ENCODE measurements at regions not wholly inside any gene's neighbourhood (a gene's known extent, or its start where the extent isn't known, plus 50 kb on each side); places are given as distances from the start of the nearest gene placed in this dataset.

DNA sequence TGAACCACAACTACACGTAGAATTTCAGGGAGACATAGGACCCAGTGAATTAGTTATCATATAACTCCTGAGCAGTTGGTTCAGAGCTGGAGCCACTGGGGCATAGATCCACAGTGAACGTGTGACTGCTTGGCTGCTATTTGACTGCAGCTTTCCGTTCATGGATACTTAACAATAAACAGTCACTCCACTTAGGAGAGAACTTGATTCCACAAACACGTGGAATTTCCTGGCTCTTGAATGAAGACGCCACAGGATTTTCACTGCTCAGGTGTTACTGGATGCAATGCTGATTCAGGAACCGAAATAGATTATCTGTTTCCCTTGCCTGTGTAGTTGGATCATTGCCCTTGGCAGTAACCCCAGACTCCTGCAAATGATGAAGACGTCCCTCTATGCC, 679.1 kb upstream of the ZEB2 start:
- Mint-ChIP-seq H3K9me3 (no peaks in the 10 kb centered on the region), H3K4me1 (peaks cover 28% of the 10 kb centered on the region), H3K27me3 (ENCODE audit: insufficient read depth, low read depth, poor library complexity) (peaks cover 2% of the 10 kb centered on the region), H3K4me3 (no peak overlapping the region), H3K27ac (peak overlapping the region; percentile 41; the same call in 1 of the 2 replicates), H3K36me3 (ENCODE audit: low read depth) (no peaks in the 10 kb centered on the region)
- no peak overlapping the region for H3K4me2 ChIP-seq
- H3K27me3 ChIP-seq (ENCODE audit: insufficient read depth): no peaks in the 10 kb centered on the region
- no peaks in the 10 kb centered on the region for H3K9me2 ChIP-seq (ENCODE audit: insufficient read depth)
- H4K20me1 ChIP-seq (replicated peaks; ENCODE audit: insufficient read depth): no peaks in the 10 kb centered on the region
- no peak for DNase-seq (ENCODE audit: low spot score)
- no peak overlapping the region for H2AFZ ChIP-seq
- no peaks in the 10 kb centered on the region for H3K36me3 ChIP-seq (ENCODE audit: insufficient read depth)
- H3K4me1 ChIP-seq (ENCODE audit: insufficient read depth): peaks cover 17% of the 10 kb centered on the region
- no peak overlapping the region for H3K4me3 ChIP-seq
- H3K79me2 ChIP-seq (replicated peaks; ENCODE audit: insufficient read depth): no peaks in the 10 kb centered on the region
- H3F3A ChIP-seq (replicated peaks; ENCODE audit: low read depth): no peaks in the 10 kb centered on the region
- no peak overlapping the region for H3K27ac ChIP-seq (ENCODE audit: low read depth)
- TF ChIP-seq, protein P1, sequence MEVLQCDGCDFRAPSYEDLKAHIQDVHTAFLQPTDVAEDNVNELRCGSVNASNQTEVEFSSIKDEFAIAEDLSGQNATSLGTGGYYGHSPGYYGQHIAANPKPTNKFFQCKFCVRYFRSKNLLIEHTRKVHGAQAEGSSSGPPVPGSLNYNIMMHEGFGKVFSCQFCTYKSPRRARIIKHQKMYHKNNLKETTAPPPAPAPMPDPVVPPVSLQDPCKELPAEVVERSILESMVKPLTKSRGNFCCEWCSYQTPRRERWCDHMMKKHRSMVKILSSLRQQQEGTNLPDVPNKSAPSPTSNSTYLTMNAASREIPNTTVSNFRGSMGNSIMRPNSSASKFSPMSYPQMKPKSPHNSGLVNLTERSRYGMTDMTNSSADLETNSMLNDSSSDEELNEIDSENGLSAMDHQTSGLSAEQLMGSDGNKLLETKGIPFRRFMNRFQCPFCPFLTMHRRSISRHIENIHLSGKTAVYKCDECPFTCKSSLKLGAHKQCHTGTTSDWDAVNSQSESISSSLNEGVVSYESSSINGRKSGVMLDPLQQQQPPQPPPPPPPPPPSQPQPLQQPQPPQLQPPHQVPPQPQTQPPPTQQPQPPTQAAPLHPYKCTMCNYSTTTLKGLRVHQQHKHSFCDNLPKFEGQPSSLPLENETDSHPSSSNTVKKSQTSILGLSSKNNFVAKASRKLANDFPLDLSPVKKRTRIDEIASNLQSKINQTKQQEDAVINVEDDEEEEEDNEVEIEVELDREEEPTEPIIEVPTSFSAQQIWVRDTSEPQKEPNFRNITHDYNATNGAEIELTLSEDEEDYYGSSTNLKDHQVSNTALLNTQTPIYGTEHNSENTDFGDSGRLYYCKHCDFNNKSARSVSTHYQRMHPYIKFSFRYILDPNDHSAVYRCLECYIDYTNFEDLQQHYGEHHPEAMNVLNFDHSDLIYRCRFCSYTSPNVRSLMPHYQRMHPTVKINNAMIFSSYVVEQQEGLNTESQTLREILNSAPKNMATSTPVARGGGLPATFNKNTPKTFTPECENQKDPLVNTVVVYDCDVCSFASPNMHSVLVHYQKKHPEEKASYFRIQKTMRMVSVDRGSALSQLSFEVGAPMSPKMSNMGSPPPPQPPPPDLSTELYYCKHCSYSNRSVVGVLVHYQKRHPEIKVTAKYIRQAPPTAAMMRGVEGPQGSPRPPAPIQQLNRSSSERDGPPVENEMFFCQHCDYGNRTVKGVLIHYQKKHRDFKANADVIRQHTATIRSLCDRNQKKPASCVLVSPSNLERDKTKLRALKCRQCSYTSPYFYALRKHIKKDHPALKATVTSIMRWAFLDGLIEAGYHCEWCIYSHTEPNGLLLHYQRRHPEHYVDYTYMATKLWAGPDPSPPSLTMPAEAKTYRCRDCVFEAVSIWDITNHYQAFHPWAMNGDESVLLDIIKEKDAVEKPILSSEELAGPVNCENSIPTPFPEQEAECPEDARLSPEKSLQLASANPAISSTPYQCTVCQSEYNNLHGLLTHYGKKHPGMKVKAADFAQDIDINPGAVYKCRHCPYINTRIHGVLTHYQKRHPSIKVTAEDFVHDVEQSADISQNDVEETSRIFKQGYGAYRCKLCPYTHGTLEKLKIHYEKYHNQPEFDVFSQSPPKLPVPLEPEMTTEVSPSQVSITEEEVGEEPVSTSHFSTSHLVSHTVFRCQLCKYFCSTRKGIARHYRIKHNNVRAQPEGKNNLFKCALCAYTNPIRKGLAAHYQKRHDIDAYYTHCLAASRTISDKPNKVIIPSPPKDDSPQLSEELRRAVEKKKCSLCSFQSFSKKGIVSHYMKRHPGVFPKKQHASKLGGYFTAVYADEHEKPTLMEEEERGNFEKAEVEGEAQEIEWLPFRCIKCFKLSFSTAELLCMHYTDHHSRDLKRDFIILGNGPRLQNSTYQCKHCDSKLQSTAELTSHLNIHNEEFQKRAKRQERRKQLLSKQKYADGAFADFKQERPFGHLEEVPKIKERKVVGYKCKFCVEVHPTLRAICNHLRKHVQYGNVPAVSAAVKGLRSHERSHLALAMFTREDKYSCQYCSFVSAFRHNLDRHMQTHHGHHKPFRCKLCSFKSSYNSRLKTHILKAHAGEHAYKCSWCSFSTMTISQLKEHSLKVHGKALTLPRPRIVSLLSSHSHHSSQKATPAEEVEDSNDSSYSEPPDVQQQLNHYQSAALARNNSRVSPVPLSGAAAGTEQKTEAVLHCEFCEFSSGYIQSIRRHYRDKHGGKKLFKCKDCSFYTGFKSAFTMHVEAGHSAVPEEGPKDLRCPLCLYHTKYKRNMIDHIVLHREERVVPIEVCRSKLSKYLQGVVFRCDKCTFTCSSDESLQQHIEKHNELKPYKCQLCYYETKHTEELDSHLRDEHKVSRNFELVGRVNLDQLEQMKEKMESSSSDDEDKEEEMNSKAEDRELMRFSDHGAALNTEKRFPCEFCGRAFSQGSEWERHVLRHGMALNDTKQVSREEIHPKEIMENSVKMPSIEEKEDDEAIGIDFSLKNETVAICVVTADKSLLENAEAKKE (CRISPR knock-in tag; IDR thresholded peaks at IDR 0.05): no peak
- TF ChIP-seq, protein P2, sequence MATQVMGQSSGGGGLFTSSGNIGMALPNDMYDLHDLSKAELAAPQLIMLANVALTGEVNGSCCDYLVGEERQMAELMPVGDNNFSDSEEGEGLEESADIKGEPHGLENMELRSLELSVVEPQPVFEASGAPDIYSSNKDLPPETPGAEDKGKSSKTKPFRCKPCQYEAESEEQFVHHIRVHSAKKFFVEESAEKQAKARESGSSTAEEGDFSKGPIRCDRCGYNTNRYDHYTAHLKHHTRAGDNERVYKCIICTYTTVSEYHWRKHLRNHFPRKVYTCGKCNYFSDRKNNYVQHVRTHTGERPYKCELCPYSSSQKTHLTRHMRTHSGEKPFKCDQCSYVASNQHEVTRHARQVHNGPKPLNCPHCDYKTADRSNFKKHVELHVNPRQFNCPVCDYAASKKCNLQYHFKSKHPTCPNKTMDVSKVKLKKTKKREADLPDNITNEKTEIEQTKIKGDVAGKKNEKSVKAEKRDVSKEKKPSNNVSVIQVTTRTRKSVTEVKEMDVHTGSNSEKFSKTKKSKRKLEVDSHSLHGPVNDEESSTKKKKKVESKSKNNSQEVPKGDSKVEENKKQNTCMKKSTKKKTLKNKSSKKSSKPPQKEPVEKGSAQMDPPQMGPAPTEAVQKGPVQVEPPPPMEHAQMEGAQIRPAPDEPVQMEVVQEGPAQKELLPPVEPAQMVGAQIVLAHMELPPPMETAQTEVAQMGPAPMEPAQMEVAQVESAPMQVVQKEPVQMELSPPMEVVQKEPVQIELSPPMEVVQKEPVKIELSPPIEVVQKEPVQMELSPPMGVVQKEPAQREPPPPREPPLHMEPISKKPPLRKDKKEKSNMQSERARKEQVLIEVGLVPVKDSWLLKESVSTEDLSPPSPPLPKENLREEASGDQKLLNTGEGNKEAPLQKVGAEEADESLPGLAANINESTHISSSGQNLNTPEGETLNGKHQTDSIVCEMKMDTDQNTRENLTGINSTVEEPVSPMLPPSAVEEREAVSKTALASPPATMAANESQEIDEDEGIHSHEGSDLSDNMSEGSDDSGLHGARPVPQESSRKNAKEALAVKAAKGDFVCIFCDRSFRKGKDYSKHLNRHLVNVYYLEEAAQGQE (IDR thresholded peaks at IDR 0.05; ENCODE audit: unreplicated experiment): no peak
- no peak for TF ChIP-seq JUNB (IDR thresholded peaks at IDR 0.05; ENCODE audit: unreplicated experiment)
- TF ChIP-seq STAT1 (IDR thresholded peaks at IDR 0.05; ENCODE audit: unreplicated experiment): no peak
- no peak for TF ChIP-seq POLR2AphosphoS5 (IDR thresholded peaks at IDR 0.05; ENCODE audit: low read depth)
- no peak for TF ChIP-seq ZNF331 (CRISPR knock-in tag; IDR thresholded peaks at IDR 0.05; ENCODE audit: low read depth)
- TF ChIP-seq EZH2phosphoT487 (IDR thresholded peaks at IDR 0.05; ENCODE audit: unreplicated experiment): no peak
- no peak for TF ChIP-seq EZH2 (IDR thresholded peaks at IDR 0.05; ENCODE audit: low read depth, unreplicated experiment)
- no peak for TF ChIP-seq CREB1 (CRISPR knock-in tag; IDR thresholded peaks at IDR 0.05; ENCODE audit: low read depth)
- TF ChIP-seq, protein P3, sequence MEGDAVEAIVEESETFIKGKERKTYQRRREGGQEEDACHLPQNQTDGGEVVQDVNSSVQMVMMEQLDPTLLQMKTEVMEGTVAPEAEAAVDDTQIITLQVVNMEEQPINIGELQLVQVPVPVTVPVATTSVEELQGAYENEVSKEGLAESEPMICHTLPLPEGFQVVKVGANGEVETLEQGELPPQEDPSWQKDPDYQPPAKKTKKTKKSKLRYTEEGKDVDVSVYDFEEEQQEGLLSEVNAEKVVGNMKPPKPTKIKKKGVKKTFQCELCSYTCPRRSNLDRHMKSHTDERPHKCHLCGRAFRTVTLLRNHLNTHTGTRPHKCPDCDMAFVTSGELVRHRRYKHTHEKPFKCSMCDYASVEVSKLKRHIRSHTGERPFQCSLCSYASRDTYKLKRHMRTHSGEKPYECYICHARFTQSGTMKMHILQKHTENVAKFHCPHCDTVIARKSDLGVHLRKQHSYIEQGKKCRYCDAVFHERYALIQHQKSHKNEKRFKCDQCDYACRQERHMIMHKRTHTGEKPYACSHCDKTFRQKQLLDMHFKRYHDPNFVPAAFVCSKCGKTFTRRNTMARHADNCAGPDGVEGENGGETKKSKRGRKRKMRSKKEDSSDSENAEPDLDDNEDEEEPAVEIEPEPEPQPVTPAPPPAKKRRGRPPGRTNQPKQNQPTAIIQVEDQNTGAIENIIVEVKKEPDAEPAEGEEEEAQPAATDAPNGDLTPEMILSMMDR (conservative IDR thresholded peaks at IDR 0.05; ENCODE audit: low read depth in 2 of 2): no peak
- TF ChIP-seq ZNF114 (CRISPR knock-in tag; IDR thresholded peaks at IDR 0.05): no peak
- no peak for TF ChIP-seq NANOG (IDR thresholded peaks at IDR 0.05; ENCODE audit: borderline replicate concordance)
- TF ChIP-seq, protein P4, sequence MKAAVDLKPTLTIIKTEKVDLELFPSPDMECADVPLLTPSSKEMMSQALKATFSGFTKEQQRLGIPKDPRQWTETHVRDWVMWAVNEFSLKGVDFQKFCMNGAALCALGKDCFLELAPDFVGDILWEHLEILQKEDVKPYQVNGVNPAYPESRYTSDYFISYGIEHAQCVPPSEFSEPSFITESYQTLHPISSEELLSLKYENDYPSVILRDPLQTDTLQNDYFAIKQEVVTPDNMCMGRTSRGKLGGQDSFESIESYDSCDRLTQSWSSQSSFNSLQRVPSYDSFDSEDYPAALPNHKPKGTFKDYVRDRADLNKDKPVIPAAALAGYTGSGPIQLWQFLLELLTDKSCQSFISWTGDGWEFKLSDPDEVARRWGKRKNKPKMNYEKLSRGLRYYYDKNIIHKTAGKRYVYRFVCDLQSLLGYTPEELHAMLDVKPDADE (IDR thresholded peaks at IDR 0.05): no peak
- ATAC-seq: no peak

Measured in GM23338 (cell line).